Stomach smooth muscle (tissue), 2 donors: ENCODE measurements at regions not wholly inside any gene's neighbourhood (a gene's known extent, or its start where the extent isn't known, plus 50 kb on each side); places are given as distances from the start of the nearest gene placed in this dataset.

Source experiments
- H3K27ac ChIP-seq: one replicate; pipeline ENCODE4 v1.7.0; 2013; ENCODE audit warnings: mild to moderate bottlenecking, low read length, inconsistent platforms
- H3K27me3 ChIP-seq, 2 donors: one replicate each; pipeline ENCODE4 v1.7.0; 2013; ENCODE audit warnings: low read length in 2 of 2; ENCODE audit not compliant: insufficient read depth in 2 of 2, control insufficient read depth in 1 of 2
- H3K36me3 ChIP-seq, 2 donors: one replicate each; pipeline ENCODE4 v1.7.0; 2013; ENCODE audit warnings: low read length in 2 of 2; ENCODE audit not compliant: control insufficient read depth in 2 of 2, insufficient read depth in 2 of 2
- H3K4me1 ChIP-seq: one replicate; pipeline ENCODE4 v1.7.0; 2013; ENCODE audit warnings: low read length; ENCODE audit not compliant: control insufficient read depth, insufficient read depth
- H3K4me3 ChIP-seq, 2 donors: one replicate each; pipeline ENCODE4 v1.7.0; 2013; ENCODE audit warnings: low read length in 2 of 2
- H3K9ac ChIP-seq, 2 donors: one replicate each; pipeline ENCODE4 v1.7.0; 2013; ENCODE audit warnings: low read length in 2 of 2, mild to moderate bottlenecking in 1 of 2
- H3K9me3 ChIP-seq, 2 donors: one replicate each; pipeline ENCODE4 v1.7.0; 2013; ENCODE audit warnings: low read length in 2 of 2; ENCODE audit not compliant: control insufficient read depth in 2 of 2
- donor health status: healthy.
- donor health status: Pancreatic carcinoma.

GRCh38 chr17:55634702-55635101 lies 88.0 kb downstream of the TMEM100 start:
- Histone ChIP-seq H3K27me3 (no peaks in the 10 kb centered on the region), H3K4me3 (peak overlapping the region; percentile 47 to 57), H3K9me3 (no peaks in the 10 kb centered on the region), H3K4me1 (no peaks in the 10 kb centered on the region), H3K27ac (no peak overlapping the region), H3K9ac (peak overlapping the region in 1 of 2 donors; percentile 43), H3K36me3 (no peaks in the 10 kb centered on the region)

DNA sequence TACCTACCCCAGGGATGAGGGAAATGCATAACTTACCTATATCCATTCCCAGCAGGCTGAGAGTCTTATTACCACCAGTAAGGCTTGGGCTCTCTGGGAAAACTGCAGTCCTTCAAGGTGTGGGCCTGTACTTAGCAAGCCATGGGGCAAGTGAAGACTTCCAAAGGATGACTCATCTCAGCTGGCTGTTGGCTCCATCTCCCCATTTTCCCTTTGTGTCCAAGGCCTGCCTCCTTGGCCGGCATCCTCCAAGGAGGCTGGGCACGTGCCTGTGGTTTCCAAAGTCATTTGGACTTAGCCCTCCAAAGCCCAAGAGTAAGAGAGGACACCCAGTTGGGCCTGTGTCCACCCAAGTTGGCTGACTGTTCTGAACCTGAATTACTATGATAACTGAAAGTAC lies 89.8 kb downstream of the TMEM100 start:
- no peaks in the 10 kb centered on the region for H3K4me1 ChIP-seq
- H3K4me3 ChIP-seq, result no peak overlapping the region
- H3K9me3 ChIP-seq, result no peaks in the 10 kb centered on the region
- H3K36me3 ChIP-seq, result no peaks in the 10 kb centered on the region
- H3K27ac ChIP-seq, result no peak overlapping the region
- H3K27me3 ChIP-seq, result no peaks in the 10 kb centered on the region
- H3K9ac ChIP-seq, result no peak overlapping the region

DNA sequence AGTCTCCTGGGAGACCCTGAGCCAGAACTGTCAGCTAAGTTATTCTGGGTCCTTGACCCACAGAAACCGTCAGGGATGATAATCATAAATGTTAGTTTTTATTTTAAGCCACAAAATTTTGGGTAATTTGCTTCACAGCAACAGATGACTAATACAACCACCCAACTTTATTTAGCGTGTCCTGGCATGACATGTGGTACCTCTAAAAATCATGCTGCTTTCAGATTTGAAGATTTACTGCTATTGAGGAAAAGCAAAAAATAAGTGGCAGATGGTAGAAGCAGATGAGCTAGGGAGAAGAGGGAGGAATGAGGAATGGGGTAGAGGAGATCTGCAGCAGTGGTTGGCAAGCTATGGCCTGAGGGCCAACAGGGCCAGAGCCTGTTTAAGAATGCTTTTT lies 90.4 kb downstream of the TMEM100 start:
- Histone ChIP-seq H3K27ac (no peak overlapping the region), H3K9ac (no peak overlapping the region), H3K4me1 (no peaks in the 10 kb centered on the region), H3K9me3 (no peaks in the 10 kb centered on the region), H3K4me3 (no peak overlapping the region), H3K27me3 (no peaks in the 10 kb centered on the region), H3K36me3 (no peaks in the 10 kb centered on the region)

DNA sequence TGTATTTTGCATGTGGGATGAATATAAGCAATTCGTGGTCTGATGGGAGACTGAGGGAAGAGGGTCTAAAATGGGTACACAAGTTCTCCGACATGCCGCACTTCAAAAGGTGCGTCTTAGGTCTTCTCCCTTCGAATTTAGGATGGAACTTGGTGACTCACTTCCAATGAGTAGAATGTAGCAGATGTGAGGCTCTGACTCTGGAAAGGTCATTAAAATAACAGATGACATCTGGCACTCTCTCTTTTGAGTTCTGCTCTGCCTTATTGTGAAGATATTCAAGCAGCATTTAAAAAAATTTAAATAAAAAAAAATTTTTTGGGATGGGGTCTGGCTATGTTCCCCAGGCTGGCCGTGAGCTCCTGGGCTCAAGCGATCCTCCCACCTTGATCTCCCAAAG lies 92.7 kb downstream of the TMEM100 start:
- Histone ChIP-seq H3K36me3 (no peaks in the 10 kb centered on the region), H3K4me1 (no peaks in the 10 kb centered on the region), H3K9me3 (no peaks in the 10 kb centered on the region), H3K4me3 (no peak overlapping the region), H3K27me3 (no peaks in the 10 kb centered on the region), H3K27ac (no peak overlapping the region), H3K9ac (no peak overlapping the region)

GRCh38 chr17:55625521-55625920 lies 97.1 kb downstream of the TMEM100 start:
- H3K4me3 ChIP-seq, result no peak overlapping the region
- H3K9me3 ChIP-seq, result no peaks in the 10 kb centered on the region
- H3K27me3 ChIP-seq, result no peaks in the 10 kb centered on the region
- no peaks in the 10 kb centered on the region for H3K4me1 ChIP-seq
- H3K27ac ChIP-seq, result no peak overlapping the region
- H3K9ac ChIP-seq, result no peak overlapping the region
- no peaks in the 10 kb centered on the region for H3K36me3 ChIP-seq

DNA sequence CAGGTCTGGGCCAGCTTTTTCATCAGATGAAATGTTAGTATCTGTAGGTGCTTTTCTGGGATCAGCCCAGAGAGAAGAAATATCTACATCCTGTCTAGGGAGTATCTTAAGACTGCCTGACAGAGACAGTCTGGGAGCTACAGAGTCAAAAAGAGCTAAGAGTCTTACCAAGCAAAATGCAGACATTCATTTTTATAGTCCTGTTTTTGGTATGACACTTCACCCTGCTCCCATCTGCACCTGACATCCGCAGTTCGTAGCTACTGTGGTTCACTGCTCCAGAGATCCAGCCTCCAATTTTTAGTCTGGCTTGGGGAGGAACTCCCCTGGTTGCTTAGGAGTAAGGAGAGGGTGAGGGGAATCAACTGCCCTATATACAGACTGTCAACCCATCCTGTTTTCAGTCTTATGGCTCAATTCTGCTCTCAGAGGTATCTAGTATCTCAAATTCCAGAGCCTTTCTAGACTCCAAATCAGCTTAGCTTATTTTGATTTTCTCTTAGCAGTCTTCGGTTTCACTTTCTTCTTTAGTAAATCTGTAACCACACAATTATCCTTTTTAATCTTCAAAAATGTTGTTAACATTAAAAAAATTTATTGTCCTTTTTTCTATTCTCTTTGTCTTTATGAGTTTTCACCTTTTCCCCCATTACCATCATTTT lies 97.8 kb downstream of the TMEM100 start:
- Histone ChIP-seq H3K36me3 (no peaks in the 10 kb centered on the region), H3K9ac (no peak overlapping the region), H3K4me3 (no peak overlapping the region), H3K9me3 (no peaks in the 10 kb centered on the region), H3K27ac (no peak overlapping the region), H3K27me3 (no peaks in the 10 kb centered on the region), H3K4me1 (no peaks in the 10 kb centered on the region)

DNA sequence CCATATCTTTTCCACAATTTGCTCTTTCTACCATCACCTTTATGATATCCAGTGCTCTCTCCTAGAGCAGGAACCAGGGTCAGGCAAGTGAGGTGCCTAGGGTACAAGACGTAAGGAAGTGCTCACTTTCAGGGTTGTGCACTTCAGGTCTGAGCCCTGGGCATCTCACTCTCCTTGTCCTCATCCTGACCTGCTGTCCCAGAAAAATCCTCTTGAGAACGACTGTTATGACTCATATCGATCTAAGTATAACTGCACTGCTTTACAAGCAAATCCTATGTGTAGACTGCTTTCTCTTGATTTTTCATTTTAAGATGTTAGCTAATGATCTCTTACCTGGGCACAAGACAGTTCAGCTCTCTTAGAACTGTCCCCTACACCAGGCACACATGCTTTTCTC lies 100.1 kb downstream of the TMEM100 start:
- Histone ChIP-seq H3K9ac (no peak overlapping the region), H3K4me1 (no peaks in the 10 kb centered on the region), H3K9me3 (no peaks in the 10 kb centered on the region), H3K27ac (no peak overlapping the region), H3K4me3 (no peak overlapping the region), H3K36me3 (no peaks in the 10 kb centered on the region), H3K27me3 (no peaks in the 10 kb centered on the region)

DNA sequence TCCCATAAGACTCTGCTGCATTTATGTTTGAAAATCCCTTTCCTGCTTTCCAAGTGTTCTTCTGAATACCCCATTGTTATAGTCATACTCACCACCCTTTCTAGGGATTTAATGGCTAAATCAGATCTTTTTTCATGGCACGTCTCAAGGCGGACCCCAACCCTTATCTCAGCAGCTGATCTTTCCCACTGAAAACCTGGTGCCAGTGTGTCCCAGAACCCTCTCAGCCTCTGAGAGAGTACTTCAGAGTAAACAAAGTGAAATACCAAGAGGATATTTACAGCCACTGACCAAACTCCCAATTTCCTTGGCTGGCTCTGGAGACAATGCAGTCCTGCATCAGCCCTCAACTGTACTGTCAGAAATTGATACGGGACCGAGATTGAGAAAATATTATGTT lies 101.7 kb downstream of the TMEM100 start:
- Histone ChIP-seq H3K36me3 (no peaks in the 10 kb centered on the region), H3K9ac (no peak overlapping the region), H3K4me3 (no peak overlapping the region), H3K27me3 (no peaks in the 10 kb centered on the region), H3K27ac (no peak overlapping the region), H3K9me3 (no peaks in the 10 kb centered on the region), H3K4me1 (no peaks in the 10 kb centered on the region)

- Histone ChIP-seq H3K9ac (no peak overlapping the region), H3K4me1 (no peaks in the 10 kb centered on the region), H3K4me3 (no peak overlapping the region), H3K9me3 (no peaks in the 10 kb centered on the region), H3K27me3 (no peaks in the 10 kb centered on the region), H3K27ac (no peak overlapping the region), H3K36me3 (no peaks in the 10 kb centered on the region)
Observed at GRCh38 chr17:55620023-55620422, 102.6 kb downstream of the TMEM100 start.

GRCh38 chr17:55617441-55617840 lies 105.2 kb downstream of the TMEM100 start:
- H3K27me3 ChIP-seq, result no peaks in the 10 kb centered on the region
- peaks cover 7% of the 10 kb centered on the region for H3K4me1 ChIP-seq
- no peak overlapping the region for H3K27ac ChIP-seq
- H3K4me3 ChIP-seq, result no peak overlapping the region
- no peaks in the 10 kb centered on the region for H3K9me3 ChIP-seq
- no peak overlapping the region for H3K9ac ChIP-seq
- no peaks in the 10 kb centered on the region for H3K36me3 ChIP-seq

- H3K9ac ChIP-seq, result no peak overlapping the region
- no peak overlapping the region for H3K27ac ChIP-seq
- no peaks in the 10 kb centered on the region for H3K27me3 ChIP-seq
- no peaks in the 10 kb centered on the region for H3K9me3 ChIP-seq
- H3K36me3 ChIP-seq, result no peaks in the 10 kb centered on the region
- H3K4me1 ChIP-seq, result peaks cover 18% of the 10 kb centered on the region
- no peak overlapping the region for H3K4me3 ChIP-seq
Observed at GRCh38 chr17:55614061-55614460, 102.8 kb upstream of the SMIM36 start.
